ENCODE measurements at regions not wholly inside any gene's neighbourhood (a gene's known extent, or its start where the extent isn't known, plus 50 kb on each side); places are given as distances from the start of the nearest gene placed in this dataset.
A peak's percentile ranks its signal among the peaks of the same experiment; 100 is the strongest.

GRCh38 chr4:189198624-189199023 lies 742.0 kb upstream of the FRG1 start:
- Mint-ChIP-seq H3K27me3 (peaks cover 4% of the 10 kb centered on the region), H3K9me3 (ENCODE audit: low read depth) (no peaks in the 10 kb centered on the region), H3K27ac (no peak overlapping the region), H3K4me3 (ENCODE audit: low read depth) (no peak overlapping the region), H3K4me1 (ENCODE audit: low read depth) (peaks cover 30% of the 10 kb centered on the region), H3K36me3 (ENCODE audit: insufficient read depth) (no peaks in the 10 kb centered on the region)
- no peak for DNase-seq (ENCODE audit: low spot score, unreplicated experiment)
- TF ChIP-seq CTCF (IDR thresholded peaks at IDR 0.05; ENCODE audit: unreplicated experiment): no peak

- peaks cover 4% of the 10 kb centered on the region for H3K27me3 Mint-ChIP-seq
- DNase-seq (ENCODE audit: low spot score, unreplicated experiment): no peak
- H3K9me3 Mint-ChIP-seq (ENCODE audit: low read depth): no peaks in the 10 kb centered on the region
- peaks cover 38% of the 10 kb centered on the region for H3K4me1 Mint-ChIP-seq (ENCODE audit: low read depth)
- no peaks in the 10 kb centered on the region for H3K36me3 Mint-ChIP-seq (ENCODE audit: insufficient read depth)
- H3K4me3 Mint-ChIP-seq (ENCODE audit: low read depth): no peak overlapping the region
- no peak overlapping the region for H3K27ac Mint-ChIP-seq
- no peak for TF ChIP-seq CTCF (IDR thresholded peaks at IDR 0.05; ENCODE audit: unreplicated experiment)
Measured at GRCh38 chr4:189200353-189200752, 740.3 kb upstream of the FRG1 start.

GRCh38 chr4:189202182-189202868 lies 738.3 kb upstream of the FRG1 start:
- H3K36me3 Mint-ChIP-seq (ENCODE audit: insufficient read depth): no peaks in the 10 kb centered on the region
- H3K4me3 Mint-ChIP-seq (ENCODE audit: low read depth): no peak overlapping the region

GRCh38 chr4:189202869-189203271 lies 737.8 kb upstream of the FRG1 start:
- Mint-ChIP-seq H3K27me3 (peaks cover 10% of the 10 kb centered on the region), H3K4me3 (ENCODE audit: low read depth) (no peak overlapping the region), H3K4me1 (ENCODE audit: low read depth) (peaks cover 38% of the 10 kb centered on the region), H3K27ac (no peak overlapping the region), H3K9me3 (ENCODE audit: low read depth) (no peaks in the 10 kb centered on the region), H3K36me3 (ENCODE audit: insufficient read depth) (no peaks in the 10 kb centered on the region)
- no peak for DNase-seq (ENCODE audit: low spot score, unreplicated experiment)
- no peak for TF ChIP-seq CTCF (IDR thresholded peaks at IDR 0.05; ENCODE audit: unreplicated experiment)

More at GRCh38 chr4:189202182-189202868, 738.3 kb upstream of the FRG1 start:
- Mint-ChIP-seq H3K9me3 (ENCODE audit: low read depth) (no peaks in the 10 kb centered on the region), H3K4me1 (ENCODE audit: low read depth) (peaks cover 38% of the 10 kb centered on the region), H3K27me3 (peaks cover 4% of the 10 kb centered on the region), H3K27ac (no peak overlapping the region)
- TF ChIP-seq CTCF (IDR thresholded peaks at IDR 0.05; ENCODE audit: unreplicated experiment): peak; percentile 93
- peak; percentile 26 for DNase-seq (ENCODE audit: low spot score, unreplicated experiment)

GRCh38 chr4:189204616-189205015 lies 736.1 kb upstream of the FRG1 start:
- TF ChIP-seq CTCF (IDR thresholded peaks at IDR 0.05; ENCODE audit: unreplicated experiment): no peak
- Mint-ChIP-seq H3K4me1 (ENCODE audit: low read depth) (peaks cover 41% of the 10 kb centered on the region), H3K9me3 (ENCODE audit: low read depth) (no peaks in the 10 kb centered on the region), H3K36me3 (ENCODE audit: insufficient read depth) (no peaks in the 10 kb centered on the region), H3K27ac (no peak overlapping the region), H3K27me3 (peaks cover 10% of the 10 kb centered on the region), H3K4me3 (ENCODE audit: low read depth) (no peak overlapping the region)
- DNase-seq (ENCODE audit: low spot score, unreplicated experiment): no peak
